Tongue (tissue), 1 donor: ENCODE measurements at regions not wholly inside any gene's neighbourhood (a gene's known extent, or its start where the extent isn't known, plus 50 kb on each side); places are given as distances from the start of the nearest gene placed in this dataset.

Source experiments
- DNase-seq: peaks from one replicate; pipeline ENCODE4 v3.0.0-alpha.2; 2015

DNA sequence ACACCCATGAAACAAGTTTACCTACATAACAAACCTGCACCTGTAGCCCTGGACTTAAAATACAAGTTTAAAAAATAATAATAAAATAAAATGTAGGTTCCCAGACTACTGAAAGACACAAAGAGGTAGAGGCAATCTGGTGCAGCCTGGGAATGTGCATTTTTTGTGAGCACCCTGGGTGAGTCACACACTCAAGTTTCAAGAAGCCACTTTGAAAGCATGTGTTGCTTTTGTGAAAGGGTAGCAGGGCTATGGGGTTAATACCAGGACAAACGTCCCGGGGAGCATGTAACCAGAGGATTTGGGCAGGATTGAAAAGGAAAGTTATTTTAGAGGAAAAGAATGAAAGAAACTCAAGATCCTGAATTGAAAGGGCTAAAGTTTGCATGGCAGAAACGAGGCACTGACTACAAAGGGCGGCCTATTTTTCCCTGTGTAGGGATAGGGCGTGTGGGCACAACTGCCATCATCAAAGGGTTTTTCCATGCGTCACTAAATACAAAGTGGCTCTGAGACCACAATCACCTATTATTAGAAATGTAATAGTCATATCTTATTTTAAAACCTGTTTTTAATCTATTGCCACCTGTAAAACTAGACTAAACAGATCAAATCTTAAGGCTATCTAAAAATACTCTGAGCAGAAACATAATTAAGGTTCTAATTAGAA, 314.9 kb downstream of the COG6 start:
- DNase-seq: no peak

GRCh38 chr13:39971526-39971925, 316.1 kb downstream of the COG6 start:
- DNase-seq: no peak

- no peak for DNase-seq
Measured at GRCh38 chr13:39976481-39976880, 321.0 kb downstream of the COG6 start.

DNA sequence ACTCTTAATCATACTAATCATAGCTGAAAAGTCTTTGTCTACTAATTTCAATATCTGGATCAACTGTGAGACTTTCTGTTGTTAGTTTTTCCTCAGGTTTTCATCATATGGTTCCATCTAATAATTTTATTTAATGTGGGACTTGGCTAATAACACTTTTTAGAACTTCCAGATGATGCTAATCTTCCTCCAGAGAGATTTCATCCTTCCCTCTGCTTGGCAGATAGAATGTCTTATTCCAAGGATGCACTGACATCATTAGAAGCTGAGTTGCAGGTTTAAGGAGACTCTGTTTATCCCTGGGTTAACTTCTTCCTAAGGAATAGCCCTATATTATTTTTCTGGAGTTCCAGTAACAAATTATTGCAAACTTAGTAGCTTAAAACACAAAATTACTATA, 325.6 kb downstream of the COG6 start:
- DNase-seq: no peak

GRCh38 chr13:39982745-39983144, 327.3 kb downstream of the COG6 start:
- DNase-seq: no peak

GRCh38 chr13:39985071-39985470, 329.6 kb downstream of the COG6 start:
- DNase-seq: no peak

GRCh38 chr13:39988351-39988750, 332.9 kb downstream of the COG6 start:
- DNase-seq: no peak

- DNase-seq: no peak
Measured at GRCh38 chr13:39998166-39998565, 342.7 kb downstream of the COG6 start.

GRCh38 chr13:40002016-40002415, 346.6 kb downstream of the COG6 start:
- no peak for DNase-seq

- DNase-seq: no peak
Measured at GRCh38 chr13:40013554-40013953, 358.1 kb downstream of the COG6 start.

- DNase-seq: no peak
Measured at GRCh38 chr13:40016953-40017660, 361.6 kb downstream of the COG6 start.

DNA sequence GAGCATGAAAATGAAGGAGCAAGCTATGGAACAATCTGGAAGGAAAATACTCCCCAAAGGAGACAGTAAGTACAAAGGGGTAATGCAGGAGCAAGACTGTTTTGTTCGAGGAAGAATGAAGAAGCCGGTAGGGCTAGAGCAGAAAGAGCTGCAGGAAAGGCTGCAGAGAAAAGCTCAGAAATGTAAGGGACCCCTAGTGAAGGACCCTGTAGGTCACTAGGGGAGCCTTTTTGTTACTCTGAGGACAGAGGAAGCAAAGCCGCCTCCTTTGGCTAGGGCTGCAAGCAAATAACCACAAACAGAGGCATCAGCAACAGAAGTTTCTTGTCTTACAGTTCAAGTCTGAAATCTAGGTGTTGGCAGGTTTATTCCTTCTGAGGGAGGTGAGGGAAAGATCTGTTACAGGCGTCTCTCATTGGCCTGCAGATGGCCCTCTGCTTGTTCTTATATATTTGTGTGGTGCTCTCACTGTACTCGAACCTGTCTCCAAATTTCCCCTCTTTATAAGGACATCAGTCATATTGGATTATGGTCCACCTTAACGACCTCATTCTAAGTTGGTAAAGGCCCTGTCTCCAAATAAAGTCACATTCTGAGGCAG, 362.3 kb downstream of the COG6 start:
- no peak for DNase-seq

GRCh38 chr13:40023595-40024203, 368.2 kb downstream of the COG6 start:
- no peak for DNase-seq

- no peak for DNase-seq
Measured at GRCh38 chr13:40024204-40024966, 368.9 kb downstream of the COG6 start.

GRCh38 chr13:40024967-40025714, 369.7 kb downstream of the COG6 start:
- DNase-seq: no peak

- no peak for DNase-seq
Measured at GRCh38 chr13:40026174-40026585, 370.7 kb downstream of the COG6 start.

DNA sequence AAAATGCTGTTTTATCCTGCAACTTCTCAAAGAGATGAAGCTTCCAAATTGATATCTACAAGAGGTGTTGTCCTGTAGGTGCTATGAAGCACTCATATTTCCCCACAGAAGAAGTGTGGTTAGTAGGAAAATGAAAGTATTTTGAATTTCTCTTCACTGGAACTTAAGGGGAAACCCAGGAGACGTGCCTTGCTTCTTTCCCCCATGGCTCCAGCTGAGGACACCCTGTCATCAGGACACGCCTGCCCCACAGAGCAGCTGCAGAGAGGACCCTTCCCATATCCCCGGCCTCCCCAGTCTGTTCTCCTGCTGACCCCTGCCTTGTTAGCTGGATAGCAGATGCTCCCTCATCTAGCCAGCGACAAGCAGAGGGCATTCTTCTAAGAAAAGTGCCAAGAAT, 371.3 kb downstream of the COG6 start:
- DNase-seq: no peak

DNA sequence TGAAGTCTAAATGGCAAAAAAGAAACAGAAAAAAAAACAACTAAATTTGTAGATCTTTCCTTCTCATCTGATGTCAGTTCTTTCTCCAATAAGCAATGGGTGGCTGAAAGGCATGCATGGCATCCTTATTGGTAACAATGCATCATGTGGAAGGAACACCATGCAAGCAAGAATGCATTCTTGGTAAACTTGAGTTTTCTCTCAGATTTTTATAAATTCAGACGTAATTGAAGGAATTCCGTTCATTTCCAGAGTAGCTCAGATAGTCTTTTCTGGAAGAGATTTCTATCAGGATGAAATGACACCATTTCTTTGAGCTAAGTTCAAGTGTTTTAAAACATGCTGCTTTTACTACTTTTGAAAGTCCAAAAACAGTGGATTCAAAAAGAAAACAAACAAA, 373.0 kb downstream of the COG6 start:
- DNase-seq: no peak

GRCh38 chr13:40031031-40031430, 375.6 kb downstream of the COG6 start:
- DNase-seq: no peak

- DNase-seq: no peak
Measured at GRCh38 chr13:40039061-40039460, 383.6 kb downstream of the COG6 start.

- no peak for DNase-seq
Measured at GRCh38 chr13:40042991-40043390, 387.5 kb downstream of the COG6 start.

- no peak for DNase-seq
Measured at GRCh38 chr13:40043764-40044163, 388.3 kb downstream of the COG6 start.
